HG02884 (cell line): ENCODE measurements at regions not wholly inside any gene's neighbourhood (a gene's known extent, or its start where the extent isn't known, plus 50 kb on each side); places are given as distances from the start of the nearest gene placed in this dataset.
A peak's percentile ranks its signal among the peaks of the same experiment; 100 is the strongest.
"Not testable (repeated sequence)": the region's sequence is repeated elsewhere in the genome, so short reads cannot be mapped to it uniquely, and the experiment has no call there.

Experiments
- ATAC-seq: cut with Tn5 transposase; IDR thresholded peaks from one replicate; pipeline ENCODE4 v1.9.1; 2021; ENCODE audit warnings: mild to moderate bottlenecking, moderate library complexity; ENCODE audit not compliant: unreplicated experiment

DNA sequence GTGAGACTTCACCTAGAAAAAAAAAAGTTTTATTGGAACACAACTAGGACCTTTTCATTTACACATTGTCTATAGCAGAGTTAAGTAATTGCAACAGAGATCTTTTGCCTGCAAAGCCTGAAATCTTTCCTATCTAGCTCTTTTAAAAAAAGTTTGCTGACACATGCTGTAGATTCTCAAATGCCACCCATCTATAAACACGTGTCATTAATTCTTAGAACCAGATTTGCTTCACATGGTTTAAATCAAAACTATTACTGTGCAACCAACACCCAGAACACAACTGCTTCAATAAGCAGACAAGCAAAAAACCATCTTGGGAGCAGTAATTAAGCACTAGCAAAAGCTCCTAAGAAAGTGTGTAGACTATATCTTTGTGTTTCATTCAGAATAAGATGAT, 55.0 kb downstream of the OXSM start:
- no peak for ATAC-seq

GRCh38 chr3:25846282-25846681, 56.4 kb downstream of the OXSM start:
- ATAC-seq, result no peak

DNA sequence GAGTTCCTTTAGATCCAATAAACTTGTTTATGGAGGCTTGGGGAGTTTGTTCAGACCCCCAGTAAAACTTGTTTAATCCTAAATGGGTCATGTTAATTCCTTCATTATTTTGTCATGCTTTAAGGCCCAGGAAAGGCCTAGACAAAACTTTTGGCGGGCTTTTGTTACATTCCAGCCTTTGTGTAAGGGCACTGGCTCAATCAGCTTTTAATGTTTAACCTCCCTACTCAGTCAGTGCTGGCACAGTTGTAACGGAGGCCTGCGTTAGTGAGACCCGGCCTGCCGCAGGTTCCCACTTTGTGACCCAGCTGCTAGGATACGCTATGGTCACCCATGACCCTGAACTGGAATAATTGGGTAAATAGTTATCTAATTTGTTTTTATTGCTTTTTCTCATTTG, 59.2 kb downstream of the OXSM start:
- no peak for ATAC-seq

- ATAC-seq, result no peak
Observed at GRCh38 chr3:25849641-25850385, 59.9 kb downstream of the OXSM start.

DNA sequence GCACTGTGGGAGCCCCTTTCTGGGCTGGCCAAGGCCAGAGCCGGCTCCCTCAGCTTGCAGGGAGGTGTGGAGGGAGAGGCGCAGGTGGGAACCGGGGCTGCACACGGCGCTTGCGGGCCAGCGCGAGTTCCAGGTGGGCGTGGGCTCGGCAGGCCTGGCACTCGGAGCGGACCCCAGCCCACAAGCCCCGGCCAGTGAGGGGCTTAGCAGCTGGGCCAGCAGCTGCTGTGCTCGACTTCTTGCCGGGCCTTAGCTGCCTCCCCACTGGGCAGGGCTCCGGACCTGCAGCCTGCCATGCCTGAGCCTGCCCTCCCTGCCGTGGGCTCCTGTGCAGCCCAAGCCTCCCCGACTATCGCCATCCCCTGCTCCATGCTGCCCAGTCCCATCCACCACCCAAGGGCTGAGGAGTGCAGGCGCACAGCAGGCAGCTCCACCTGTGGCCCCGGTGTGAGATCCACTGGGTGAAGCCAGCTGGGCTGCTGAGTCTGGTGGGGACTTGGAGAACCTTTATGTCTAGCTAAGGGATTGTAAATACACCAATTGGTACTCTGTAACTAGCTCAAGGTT, 61.9 kb downstream of the OXSM start:
- ATAC-seq, result not testable (repeated sequence)

DNA sequence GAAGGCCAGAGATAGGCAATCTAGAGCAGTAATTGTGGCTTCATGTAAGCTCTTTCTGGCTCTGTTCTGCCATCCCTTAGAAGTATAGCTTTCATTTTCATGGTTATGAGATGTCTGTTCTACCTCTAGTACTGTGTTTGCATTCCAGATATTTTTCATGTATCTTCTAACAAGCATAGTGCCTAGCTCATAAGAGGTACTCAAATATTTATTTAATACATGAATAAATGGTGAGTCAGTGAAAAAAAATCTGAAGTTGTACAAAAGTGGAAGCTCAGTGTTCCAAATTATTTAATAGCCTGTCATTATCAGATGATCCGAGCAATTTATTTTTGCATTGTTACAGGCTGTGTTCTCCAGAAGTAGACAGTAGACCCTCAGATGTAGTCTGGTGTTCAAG, 64.3 kb downstream of the OXSM start:
- no peak for ATAC-seq

GRCh38 chr3:25854635-25855034, 64.7 kb downstream of the OXSM start:
- no peak for ATAC-seq

GRCh38 chr3:25855266-25855784, 65.4 kb downstream of the OXSM start:
- no peak for ATAC-seq

GRCh38 chr3:25856902-25857518, 67.1 kb downstream of the OXSM start:
- peak; percentile 93 for ATAC-seq

- no peak for ATAC-seq
Observed at GRCh38 chr3:25861566-25861965, 71.7 kb downstream of the OXSM start.

- peak; percentile 47 for ATAC-seq
Observed at GRCh38 chr3:25863011-25863415, 73.1 kb downstream of the OXSM start.

DNA sequence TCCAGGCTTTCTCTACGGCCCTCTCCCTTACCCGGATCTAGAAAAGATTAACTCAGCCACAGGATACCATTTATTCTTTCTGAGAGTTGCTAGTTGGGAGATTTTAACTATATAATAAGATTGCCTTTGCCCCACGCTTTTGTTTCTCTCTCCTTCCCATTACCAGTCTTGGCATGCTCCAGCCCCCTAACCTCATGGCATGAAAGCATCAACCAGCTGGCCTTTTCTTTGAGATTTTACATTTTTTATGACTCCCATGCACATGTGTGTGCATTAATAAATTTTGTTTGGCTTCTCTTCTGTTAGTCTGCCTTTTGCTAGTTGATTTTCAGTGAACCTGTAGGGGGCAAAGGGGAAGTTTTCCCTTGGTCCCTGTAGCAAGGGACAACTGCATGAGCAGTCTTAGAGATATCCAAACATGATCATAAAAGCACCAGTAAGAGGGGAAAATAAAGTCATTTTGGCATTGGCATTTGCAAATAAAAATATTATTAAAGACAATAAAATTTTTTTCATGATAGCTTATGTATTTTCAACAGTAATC, 73.6 kb downstream of the OXSM start:
- ATAC-seq, result peak; percentile 37

DNA sequence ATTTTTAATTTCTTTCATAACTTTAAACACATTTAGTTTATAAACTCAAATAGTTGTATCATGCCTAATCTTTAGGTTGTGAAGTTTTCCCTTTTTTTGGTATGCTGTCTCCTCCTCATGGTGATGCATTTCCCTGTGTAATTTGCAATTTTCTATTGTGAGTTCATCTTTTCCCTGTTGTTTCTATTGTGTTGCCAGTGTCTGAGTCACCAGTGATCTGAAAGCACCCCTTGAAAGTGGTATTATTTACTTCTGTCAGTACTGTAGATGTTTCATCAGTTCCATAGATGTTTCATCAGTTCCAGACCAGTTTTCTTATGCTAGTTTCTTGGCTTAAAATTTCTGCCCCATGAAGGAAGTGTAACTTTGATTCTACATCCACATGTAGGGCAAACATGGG, 80.6 kb downstream of the OXSM start:
- no peak for ATAC-seq

DNA sequence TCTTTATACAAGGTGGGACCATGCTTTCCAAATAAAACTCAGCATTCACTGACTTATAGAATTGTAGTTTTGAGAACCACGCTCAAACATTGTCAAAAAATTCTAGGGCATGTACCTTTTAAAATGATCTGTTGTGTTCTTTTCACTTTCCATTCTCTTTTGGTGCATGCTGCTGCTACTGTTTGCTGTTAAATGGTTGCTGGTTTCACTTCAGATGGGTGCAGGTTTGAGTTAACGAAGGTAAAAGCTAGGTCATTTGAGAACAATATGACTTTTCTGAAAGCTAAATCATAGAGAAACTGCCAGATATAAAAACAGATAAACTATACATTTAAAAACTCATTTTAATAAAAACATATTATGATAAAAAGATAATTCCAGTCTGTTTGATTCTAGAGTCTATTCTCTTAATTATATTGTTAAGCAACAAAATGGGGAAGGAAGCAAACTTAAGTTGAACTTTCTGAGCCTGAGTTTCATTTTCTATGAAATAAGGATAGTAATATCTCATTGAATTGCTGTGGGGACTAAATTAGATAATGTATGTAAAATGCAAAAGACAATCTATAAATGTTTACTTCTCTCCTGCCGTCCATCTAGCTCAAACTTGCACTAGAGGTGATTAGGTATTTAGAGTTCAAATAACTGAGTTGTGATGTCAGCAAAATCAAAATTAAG, 82.4 kb downstream of the OXSM start:
- peak; percentile 90 for ATAC-seq

DNA sequence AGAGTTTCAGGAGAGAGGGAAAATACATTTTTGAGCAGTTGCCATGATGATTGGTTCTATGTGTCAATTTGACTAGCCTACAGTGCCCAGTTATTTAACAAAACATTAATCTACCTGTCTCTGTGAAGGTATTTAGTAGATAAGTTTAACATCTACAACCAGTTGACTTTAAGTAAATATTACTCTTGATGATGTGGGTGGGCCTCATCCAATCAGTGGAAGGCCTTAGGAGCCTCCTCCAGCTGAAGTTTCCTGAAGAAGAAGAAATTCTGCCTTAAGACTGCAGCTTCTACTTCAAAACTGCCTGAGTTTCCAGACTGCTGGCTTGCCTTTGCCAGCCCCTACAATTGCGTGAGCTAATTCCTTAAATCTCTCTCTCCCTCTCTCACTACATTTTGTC, 93.6 kb downstream of the OXSM start:
- no peak for ATAC-seq

GRCh38 chr3:25884981-25885380, 95.1 kb downstream of the OXSM start:
- no peak for ATAC-seq

- ATAC-seq, result no peak
Observed at GRCh38 chr3:25885544-25885943, 95.7 kb downstream of the OXSM start.

GRCh38 chr3:25887907-25888306, 98.0 kb downstream of the OXSM start:
- ATAC-seq, result no peak

GRCh38 chr3:25888892-25889524, 99.1 kb downstream of the OXSM start:
- no peak for ATAC-seq

- ATAC-seq, result no peak
Observed at GRCh38 chr3:25889525-25889917, 99.6 kb downstream of the OXSM start.

DNA sequence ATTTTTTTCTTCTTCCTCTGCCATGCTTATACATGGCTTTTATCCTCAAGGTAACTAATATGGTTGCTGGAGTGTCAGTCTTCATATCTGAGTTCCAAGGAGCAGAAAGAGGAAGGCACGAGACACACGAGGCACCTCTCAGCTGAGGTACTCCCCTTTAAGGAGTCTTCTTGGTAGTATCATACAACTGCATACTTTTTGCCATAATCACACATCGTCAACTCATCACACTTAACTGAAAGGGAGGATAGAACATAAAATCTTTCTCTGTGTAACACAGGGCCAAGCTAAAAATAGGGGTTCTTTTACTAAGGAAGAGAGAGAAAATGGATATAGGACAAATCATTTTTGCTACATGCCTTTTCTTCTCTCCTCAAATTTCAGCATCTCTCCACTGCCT, 104.2 kb downstream of the OXSM start:
- ATAC-seq, result no peak
